ENCODE measurements at regions not wholly inside any gene's neighbourhood (a gene's known extent, or its start where the extent isn't known, plus 50 kb on each side); places are given as distances from the start of the nearest gene placed in this dataset.

GRCh38 chr6:37555040-37555781 is 55.5 kb upstream of the CCDC167 start:
- Histone ChIP-seq H3K4me1 (peaks cover 4% of the 10 kb centered on the region), H3K9me3 (no peaks in the 10 kb centered on the region), H3K4me3 (no peak overlapping the region), H3K36me3 (no peaks in the 10 kb centered on the region), H3K27me3 (peaks cover 9% of the 10 kb centered on the region), H3K27ac (no peak overlapping the region)
- intact Hi-C loops (cut with DNase I) = no loop called here
- ATAC-seq (no peak), DNase-seq (no peak)
- TF ChIP-seq CTCF (IDR thresholded peaks at IDR 0.05) = no peak

GRCh38 chr6:37554480-37554819 is 54.8 kb upstream of the CCDC167 start:
- no peak for DNase-seq
- Histone ChIP-seq H3K27ac (no peak overlapping the region), H3K27me3 (peaks cover 12% of the 10 kb centered on the region), H3K4me3 (no peak overlapping the region), H3K9me3 (no peaks in the 10 kb centered on the region), H3K36me3 (no peaks in the 10 kb centered on the region), H3K4me1 (peaks cover 4% of the 10 kb centered on the region)
- TF ChIP-seq CTCF (IDR thresholded peaks at IDR 0.05) = no peak
- ATAC-seq = no peak
- intact Hi-C loops (cut with DNase I) = no loop called here

GRCh38 chr6:37552267-37552666 is 52.6 kb upstream of the CCDC167 start:
- H3K36me3 ChIP-seq = no peaks in the 10 kb centered on the region
- H3K27me3 ChIP-seq = peaks cover 12% of the 10 kb centered on the region
- no peaks in the 10 kb centered on the region for H3K9me3 ChIP-seq
- H3K4me3 ChIP-seq = no peak overlapping the region
- intact Hi-C loops (cut with DNase I) = no loop called here
- H3K27ac ChIP-seq = no peak overlapping the region
- DNase-seq = no peak
- no peak for TF ChIP-seq CTCF (IDR thresholded peaks at IDR 0.05)
- peaks cover 4% of the 10 kb centered on the region for H3K4me1 ChIP-seq
- ATAC-seq = no peak

GRCh38 chr6:37551867-37552266 is 52.2 kb upstream of the CCDC167 start:
- Histone ChIP-seq H3K9me3 (no peaks in the 10 kb centered on the region), H3K4me1 (peaks cover 4% of the 10 kb centered on the region), H3K27ac (no peak overlapping the region), H3K36me3 (no peaks in the 10 kb centered on the region), H3K27me3 (peaks cover 12% of the 10 kb centered on the region), H3K4me3 (no peak overlapping the region)
- ATAC-seq (no peak), DNase-seq (no peak)
- intact Hi-C loops (cut with DNase I) = no loop called here
- TF ChIP-seq CTCF (IDR thresholded peaks at IDR 0.05) = no peak

GRCh38 chr6:37551446-37551845 is 51.8 kb upstream of the CCDC167 start:
- ATAC-seq = no peak
- intact Hi-C loops (cut with DNase I) = no loop called here
- DNase-seq = no peak
- Histone ChIP-seq H3K27me3 (peaks cover 12% of the 10 kb centered on the region), H3K36me3 (no peaks in the 10 kb centered on the region), H3K27ac (no peak overlapping the region), H3K4me1 (peaks cover 4% of the 10 kb centered on the region), H3K9me3 (no peaks in the 10 kb centered on the region), H3K4me3 (no peak overlapping the region)
- no peak for TF ChIP-seq CTCF (IDR thresholded peaks at IDR 0.05)

GRCh38 chr6:37551002-37551401 is 51.3 kb upstream of the CCDC167 start:
- peaks cover 4% of the 10 kb centered on the region for H3K4me1 ChIP-seq
- intact Hi-C loops (cut with DNase I) = no loop called here
- H3K27me3 ChIP-seq = peaks cover 12% of the 10 kb centered on the region
- TF ChIP-seq CTCF (IDR thresholded peaks at IDR 0.05) = no peak
- no peaks in the 10 kb centered on the region for H3K36me3 ChIP-seq
- no peak for DNase-seq
- H3K27ac ChIP-seq = no peak overlapping the region
- no peaks in the 10 kb centered on the region for H3K9me3 ChIP-seq
- ATAC-seq = no peak
- H3K4me3 ChIP-seq = no peak overlapping the region
